Hepatocyte (in vitro differentiated cells): ENCODE measurements at regions not wholly inside any gene's neighbourhood (a gene's known extent, or its start where the extent isn't known, plus 50 kb on each side); places are given as distances from the start of the nearest gene placed in this dataset.
A peak's percentile ranks its signal among the peaks of the same experiment; 100 is the strongest.

Experiments used
- DNase-seq: peaks from one replicate; pipeline ENCODE4 v3.0.0-alpha.2; 2016; ENCODE audit warnings: low spot score
- H2AFZ ChIP-seq: fragments of 200-600 bp; sonication (generic); 2 replicates; pipeline ENCODE4 v1.6.0; 2016; ENCODE audit warnings: antibody characterized with exemption, mild to moderate bottlenecking
- H3K27ac ChIP-seq: fragments of 200-600 bp; sonication (generic); 2 replicates; pipeline ENCODE4 v1.5.1; 2016; ENCODE audit warnings: mild to moderate bottlenecking
- H3K27me3 ChIP-seq: fragments of 200-600 bp; sonication (generic); 2 replicates; pipeline ENCODE4 v1.6.1; 2016
- H3K36me3 ChIP-seq: fragments of 200-600 bp; sonication (generic); replicated peaks from 2 replicates; pipeline ENCODE4 v1.5.1; 2016; ENCODE audit warnings: low read depth; ENCODE audit not compliant: insufficient read depth
- H3K4me1 ChIP-seq: fragments of 200-600 bp; sonication (generic); 2 replicates; pipeline ENCODE4 v1.5.1; 2016; ENCODE audit warnings: mild to moderate bottlenecking, moderate library complexity; ENCODE audit not compliant: insufficient read depth
- H3K4me2 ChIP-seq: fragments of 200-600 bp; sonication (generic); 2 replicates; pipeline ENCODE4 v1.6.0; 2016
- H3K4me3 ChIP-seq: fragments of 200-600 bp; sonication (generic); 2 replicates; pipeline ENCODE4 v1.5.1; 2016; ENCODE audit warnings: mild to moderate bottlenecking
- H3K79me2 ChIP-seq: fragments of 200-600 bp; sonication (generic); 2 replicates; pipeline ENCODE4 v1.6.0; 2017; ENCODE audit warnings: mild to moderate bottlenecking
- H3K9me2 ChIP-seq: fragments of 200-600 bp; sonication (generic); replicated peaks from 2 replicates; pipeline ENCODE4 v1.6.0; 2017; ENCODE audit warnings: mild to moderate bottlenecking; ENCODE audit not compliant: insufficient read depth
- H3K9me3 ChIP-seq: fragments of 200-600 bp; sonication (generic); 2 replicates; pipeline ENCODE4 v1.5.1; 2016; ENCODE audit warnings: low read depth, mild to moderate bottlenecking
- H4K20me1 ChIP-seq: fragments of 200-600 bp; sonication (generic); 2 replicates; pipeline ENCODE4 v1.6.0; 2016; ENCODE audit warnings: mild to moderate bottlenecking; ENCODE audit not compliant: insufficient read depth, poor library complexity, severe bottlenecking
- EZH2 ChIP-seq: fragments of 200-600 bp; sonication (generic); IDR thresholded peaks from 2 replicates; pipeline ENCODE4 v1.6.1; 2016; ENCODE audit warnings: antibody characterized with exemption, mild to moderate bottlenecking, borderline replicate concordance
- EZH2phosphoT487 ChIP-seq: fragments of 200-600 bp; sonication (generic); IDR thresholded peaks from one replicate; pipeline ENCODE4 v1.6.1; 2018; ENCODE audit warnings: antibody characterized with exemption, mild to moderate bottlenecking, low read depth, moderate library complexity; ENCODE audit not compliant: unreplicated experiment, severe bottlenecking
- whole genome bisulfite sequencing: methylation state at CpG from one replicate; pipeline ENCODE4 v1.1.6; 2016; ENCODE audit warnings: low lambda C conversion rate; ENCODE audit errors: missing lambda C conversion rate; 5-methylcytosine and 5-hydroxymethylcytosine counted together
- TF ChIP-seq, protein P1 (sequence below): fragments of 200-600 bp; sonication (generic); IDR thresholded peaks from 2 replicates; pipeline ENCODE4 v1.5.1; 2016; ENCODE audit warnings: antibody characterized with exemption, mild to moderate bottlenecking; ENCODE audit not compliant: poor library complexity

DNA sequence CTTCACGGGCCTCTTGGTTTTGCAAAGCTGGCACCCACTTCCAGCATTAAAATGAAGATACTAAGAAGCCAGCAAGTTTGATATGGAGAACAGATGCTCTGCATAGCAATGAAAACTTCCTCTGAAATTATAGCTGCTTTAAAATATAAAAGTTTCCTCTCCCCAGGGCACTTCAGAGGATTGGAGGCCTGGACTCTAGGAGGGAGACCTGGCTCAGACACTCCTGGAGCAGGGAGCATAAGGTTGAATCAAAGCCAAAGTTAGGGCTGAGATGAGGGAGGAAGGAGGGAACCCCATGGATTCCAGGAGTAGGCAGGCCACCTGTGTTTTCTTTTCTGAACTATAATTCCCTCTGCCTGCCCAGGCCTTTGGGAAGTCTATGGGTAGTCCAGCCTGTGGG, 176.0 kb upstream of the RPL38 start:
- peak overlapping the region; percentile 37 for H3K27ac ChIP-seq
- H3K4me3 ChIP-seq = no peak overlapping the region
- no peaks in the 10 kb centered on the region for H3K79me2 ChIP-seq
- no peak for TF ChIP-seq EZH2phosphoT487
- H3K36me3 ChIP-seq = no peaks in the 10 kb centered on the region
- 57% methylated on average over 1 of the region's 1 CpG for WGBS
- no peak for DNase-seq
- no peaks in the 10 kb centered on the region for H3K27me3 ChIP-seq
- no peak overlapping the region for H2AFZ ChIP-seq
- H4K20me1 ChIP-seq = no peaks in the 10 kb centered on the region
- no peak overlapping the region for H3K4me2 ChIP-seq
- no peaks in the 10 kb centered on the region for H3K9me3 ChIP-seq
- H3K4me1 ChIP-seq = peaks cover 24% of the 10 kb centered on the region
- H3K9me2 ChIP-seq = no peaks in the 10 kb centered on the region

DNA sequence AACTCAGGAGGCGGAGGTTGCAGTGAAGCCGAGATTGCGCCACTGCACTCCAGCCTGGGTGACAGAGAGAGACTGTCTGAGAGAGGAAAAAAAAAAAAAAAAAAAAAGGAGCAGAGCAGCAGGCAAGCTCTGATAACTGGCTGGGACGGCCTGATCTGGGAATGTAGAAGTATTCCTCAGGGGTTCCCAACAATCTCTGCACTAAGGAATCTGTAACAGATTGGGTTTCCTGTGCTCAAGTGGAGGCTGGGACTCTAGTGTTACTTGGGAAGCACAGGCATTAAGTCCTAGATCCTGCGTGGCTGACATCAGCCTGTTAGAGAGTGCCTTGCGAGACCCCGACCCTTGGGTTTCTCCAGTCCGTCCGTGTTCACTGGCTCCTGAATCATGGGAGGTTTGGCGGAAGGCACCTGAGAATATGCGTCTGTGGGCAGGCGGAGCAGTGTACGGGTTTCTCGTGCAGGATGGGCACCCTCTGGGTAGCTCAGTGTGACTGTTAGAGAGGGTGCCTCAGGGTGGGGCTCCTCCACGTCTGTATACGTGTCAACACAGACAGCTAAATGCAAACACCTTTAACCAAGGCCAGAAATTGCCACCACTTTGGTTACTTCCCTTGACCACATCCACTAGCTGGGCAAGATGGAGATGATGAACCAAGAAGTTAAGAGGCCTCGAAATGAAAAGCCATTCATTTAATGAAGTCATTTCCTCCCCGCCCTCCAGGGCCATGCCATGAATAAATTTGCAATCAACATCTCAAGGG, 174.9 kb upstream of the RPL38 start:
- H3K4me2 ChIP-seq = no peak overlapping the region
- DNase-seq = no peak
- H3K9me2 ChIP-seq = no peaks in the 10 kb centered on the region
- H3K9me3 ChIP-seq = no peaks in the 10 kb centered on the region
- H3K36me3 ChIP-seq = no peaks in the 10 kb centered on the region
- TF ChIP-seq EZH2 (no peak), EZH2phosphoT487 (no peak)
- TF ChIP-seq, protein P1, sequence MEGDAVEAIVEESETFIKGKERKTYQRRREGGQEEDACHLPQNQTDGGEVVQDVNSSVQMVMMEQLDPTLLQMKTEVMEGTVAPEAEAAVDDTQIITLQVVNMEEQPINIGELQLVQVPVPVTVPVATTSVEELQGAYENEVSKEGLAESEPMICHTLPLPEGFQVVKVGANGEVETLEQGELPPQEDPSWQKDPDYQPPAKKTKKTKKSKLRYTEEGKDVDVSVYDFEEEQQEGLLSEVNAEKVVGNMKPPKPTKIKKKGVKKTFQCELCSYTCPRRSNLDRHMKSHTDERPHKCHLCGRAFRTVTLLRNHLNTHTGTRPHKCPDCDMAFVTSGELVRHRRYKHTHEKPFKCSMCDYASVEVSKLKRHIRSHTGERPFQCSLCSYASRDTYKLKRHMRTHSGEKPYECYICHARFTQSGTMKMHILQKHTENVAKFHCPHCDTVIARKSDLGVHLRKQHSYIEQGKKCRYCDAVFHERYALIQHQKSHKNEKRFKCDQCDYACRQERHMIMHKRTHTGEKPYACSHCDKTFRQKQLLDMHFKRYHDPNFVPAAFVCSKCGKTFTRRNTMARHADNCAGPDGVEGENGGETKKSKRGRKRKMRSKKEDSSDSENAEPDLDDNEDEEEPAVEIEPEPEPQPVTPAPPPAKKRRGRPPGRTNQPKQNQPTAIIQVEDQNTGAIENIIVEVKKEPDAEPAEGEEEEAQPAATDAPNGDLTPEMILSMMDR = no peak
- H3K4me3 ChIP-seq = no peak overlapping the region
- H3K4me1 ChIP-seq = peaks cover 24% of the 10 kb centered on the region
- H3K27me3 ChIP-seq = peaks cover 4% of the 10 kb centered on the region
- 89% methylated on average over 15 of the region's 18 CpGs for WGBS
- H4K20me1 ChIP-seq = no peaks in the 10 kb centered on the region
- H3K27ac ChIP-seq = no peak overlapping the region
- no peaks in the 10 kb centered on the region for H3K79me2 ChIP-seq
- H2AFZ ChIP-seq = no peak overlapping the region

DNA sequence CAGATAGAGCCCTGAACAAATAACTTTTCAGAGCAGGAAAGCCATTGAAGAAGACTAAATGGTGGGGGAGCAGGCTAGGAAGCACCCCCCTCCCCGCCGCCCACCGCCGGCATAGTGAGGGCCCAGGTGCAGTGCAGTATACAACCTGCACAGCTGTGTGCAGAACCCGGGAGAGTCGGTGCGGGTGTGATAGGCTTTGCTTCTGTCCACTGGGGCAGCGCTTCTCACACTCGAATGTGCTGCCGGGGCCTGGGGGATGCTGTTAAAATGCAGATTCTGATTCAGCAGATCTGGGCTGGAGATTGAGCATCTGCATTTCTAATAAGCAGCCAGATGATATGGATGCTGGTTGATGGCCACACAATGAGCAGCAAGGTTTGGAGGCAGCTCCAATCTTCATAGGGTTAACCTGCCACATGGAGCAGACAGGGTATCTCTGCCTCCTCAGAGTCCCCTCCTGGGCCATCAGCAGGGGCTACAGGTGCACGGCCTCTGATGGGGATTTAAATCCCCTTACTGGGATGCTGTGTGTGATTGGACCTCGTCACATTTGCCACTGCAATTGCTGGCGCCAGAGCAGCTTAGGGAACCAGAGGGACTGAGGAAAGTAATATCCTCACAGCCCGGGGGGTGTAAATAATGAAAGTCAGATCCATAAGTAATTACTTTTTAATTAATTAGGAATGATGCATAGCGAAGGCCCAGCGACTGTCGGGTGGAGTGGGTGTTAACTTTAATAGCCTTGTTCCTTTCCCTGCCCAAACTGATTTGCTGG, 172.0 kb upstream of the RPL38 start:
- Histone ChIP-seq H3K9me2 (no peaks in the 10 kb centered on the region), H3K36me3 (no peaks in the 10 kb centered on the region), H4K20me1 (no peaks in the 10 kb centered on the region), H3K9me3 (no peaks in the 10 kb centered on the region), H3K27ac (no peak overlapping the region), H3K4me3 (no peak overlapping the region), H3K27me3 (peaks cover 4% of the 10 kb centered on the region), H3K4me1 (peaks cover 8% of the 10 kb centered on the region), H3K79me2 (no peaks in the 10 kb centered on the region), H2AFZ (no peak overlapping the region), H3K4me2 (no peak overlapping the region)
- 81% methylated on average over 17 of the region's 17 CpGs for WGBS
- DNase-seq = no peak
- no peak for TF ChIP-seq EZH2
- no peak for TF ChIP-seq EZH2phosphoT487

DNA sequence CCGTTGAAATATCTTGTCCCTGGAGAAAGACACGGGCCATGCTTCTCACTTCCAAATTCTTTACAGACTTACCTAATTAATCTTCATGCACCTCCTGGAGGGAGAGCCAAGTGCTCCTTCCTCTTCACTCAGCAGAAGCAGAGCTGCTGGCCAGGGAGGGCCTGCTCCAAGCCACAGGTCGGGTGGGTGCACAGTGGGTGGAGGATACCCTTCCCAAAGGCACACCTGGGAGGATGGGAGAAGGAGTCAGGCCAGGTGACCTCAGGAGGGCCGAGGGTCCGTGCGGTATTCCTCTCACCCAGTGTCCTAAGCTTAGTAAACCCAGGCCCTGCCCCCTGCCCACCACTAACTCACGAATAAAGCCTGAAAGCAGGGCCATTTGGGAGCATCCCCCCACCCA, 171.3 kb upstream of the RPL38 start:
- no peaks in the 10 kb centered on the region for H3K9me3 ChIP-seq
- no peak overlapping the region for H2AFZ ChIP-seq
- no peak overlapping the region for H3K27ac ChIP-seq
- H3K79me2 ChIP-seq = no peaks in the 10 kb centered on the region
- no peaks in the 10 kb centered on the region for H3K36me3 ChIP-seq
- H3K4me3 ChIP-seq = no peak overlapping the region
- H3K27me3 ChIP-seq = peaks cover 4% of the 10 kb centered on the region
- 37% methylated on average over 7 of the region's 7 CpGs for WGBS
- H3K4me1 ChIP-seq = peaks cover under 1% of the 10 kb centered on the region
- H4K20me1 ChIP-seq = no peaks in the 10 kb centered on the region
- TF ChIP-seq EZH2phosphoT487 (no peak), EZH2 (no peak)
- TF ChIP-seq, protein P1 = no peak
- no peak overlapping the region for H3K4me2 ChIP-seq
- no peak for DNase-seq
- H3K9me2 ChIP-seq = no peaks in the 10 kb centered on the region
